ENCODE measurements at regions not wholly inside any gene's neighbourhood (a gene's known extent, or its start where the extent isn't known, plus 50 kb on each side); places are given as distances from the start of the nearest gene placed in this dataset.

DNA sequence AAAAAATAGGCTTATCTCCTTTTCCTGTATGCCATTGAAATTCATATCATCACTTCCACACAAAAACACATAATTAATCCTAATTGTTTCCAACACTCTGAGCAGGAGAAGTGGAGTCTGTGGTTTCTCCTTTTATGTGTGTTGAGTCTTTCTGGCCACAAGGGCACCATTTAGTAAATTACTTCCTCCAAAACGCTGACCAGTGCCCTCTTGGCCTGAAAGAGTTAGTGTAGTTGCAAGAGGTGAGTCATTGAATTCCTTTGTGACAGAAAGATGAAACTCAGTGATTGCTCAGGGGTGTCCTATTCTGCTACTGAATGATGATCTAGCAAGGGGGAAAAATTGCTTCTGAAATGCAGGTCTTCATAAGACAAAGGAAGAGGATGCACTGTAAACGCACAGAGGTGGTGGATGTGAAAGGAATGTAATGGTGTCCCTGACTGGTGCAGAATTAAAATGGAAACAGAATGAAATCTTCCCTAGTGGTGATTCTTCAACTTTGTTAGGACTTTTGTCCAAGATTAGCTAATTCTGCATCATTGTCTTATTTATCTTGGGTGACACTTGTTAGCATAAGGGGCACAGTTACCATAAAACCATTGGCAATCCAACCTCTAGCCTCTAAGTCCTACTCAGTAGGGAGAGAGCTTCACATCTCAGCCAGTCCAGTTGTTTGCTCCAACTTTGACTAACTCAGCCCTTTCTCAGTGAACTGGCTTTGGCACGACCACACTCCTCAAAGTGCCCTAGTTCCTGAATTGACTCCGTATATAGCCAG lies 208.4 kb upstream of the NANOGP8 start:
- TF ChIP-seq CTCF (IDR thresholded peaks at IDR 0.05; ENCODE audit: poor library complexity), result peak; percentile 17
- no peak for TF ChIP-seq EZH2phosphoT487 (IDR thresholded peaks at IDR 0.05; ENCODE audit: low read depth, severe bottlenecking, unreplicated experiment)
